GM23338 (cell line): ENCODE measurements at regions not wholly inside any gene's neighbourhood (a gene's known extent, or its start where the extent isn't known, plus 50 kb on each side); places are given as distances from the start of the nearest gene placed in this dataset.

Experiments used
- ATAC-seq: fragments of 200-7000 bp; cut with Tn5 transposase; 3 replicates; pipeline ENCODE4 v1.9.1; 2020
- DNase-seq: peaks from one replicate; pipeline ENCODE4 v3.0.0-alpha.2; 2015; ENCODE audit warnings: low spot score
- H2AFZ ChIP-seq: fragments of 200-600 bp; sonication (generic); 2 replicates; pipeline ENCODE4 v1.8.0; 2016; ENCODE audit warnings: antibody characterized with exemption, mild to moderate bottlenecking, moderate library complexity
- H3F3A ChIP-seq: fragments of 200-600 bp; sonication (generic); replicated peaks from 2 replicates; pipeline ENCODE4 v1.8.0; 2017; ENCODE audit warnings: antibody characterized with exemption, mixed run types, low read depth
- H3K27ac ChIP-seq: fragments of 200-600 bp; sonication (generic); 2 replicates; pipeline ENCODE4 v1.6.1; 2016; ENCODE audit warnings: low read depth
- H3K27me3 ChIP-seq: fragments of 200-600 bp; sonication (generic); 2 replicates; pipeline ENCODE4 v1.8.0; 2016; ENCODE audit warnings: mild to moderate bottlenecking, mixed run types, moderate library complexity; ENCODE audit not compliant: insufficient read depth
- H3K36me3 ChIP-seq: fragments of 200-600 bp; sonication (generic); 2 replicates; pipeline ENCODE4 v1.8.0; 2016; ENCODE audit warnings: mild to moderate bottlenecking; ENCODE audit not compliant: insufficient read depth
- H3K4me1 ChIP-seq: fragments of 200-600 bp; sonication (generic); 2 replicates; pipeline ENCODE4 v1.8.0; 2016; ENCODE audit warnings: mild to moderate bottlenecking, moderate library complexity; ENCODE audit not compliant: insufficient read depth
- H3K4me2 ChIP-seq: fragments of 200-600 bp; sonication (generic); 2 replicates; pipeline ENCODE4 v1.7.1; 2017; ENCODE audit warnings: mixed run types
- H3K4me3 ChIP-seq: fragments of 200-600 bp; sonication (generic); 2 replicates; pipeline ENCODE4 v1.6.1; 2016; ENCODE audit warnings: mixed run types
- H3K79me2 ChIP-seq: fragments of 200-600 bp; sonication (generic); replicated peaks from 2 replicates; pipeline ENCODE4 v1.8.0; 2017; ENCODE audit warnings: mild to moderate bottlenecking; ENCODE audit not compliant: insufficient read depth
- H3K9me2 ChIP-seq: fragments of 200-600 bp; sonication (generic); 2 replicates; pipeline ENCODE4 v1.8.0; 2017; ENCODE audit not compliant: insufficient read depth
- H4K20me1 ChIP-seq: fragments of 200-600 bp; sonication (generic); replicated peaks from 2 replicates; pipeline ENCODE4 v1.8.0; 2017; ENCODE audit warnings: mild to moderate bottlenecking; ENCODE audit not compliant: insufficient read depth
- H3K27ac Mint-ChIP-seq: 2 replicates; pipeline ENCODE4 v1.8.0; 2020; ENCODE audit warnings: inconsistent platforms, mild to moderate bottlenecking, moderate library complexity, mixed read lengths
- H3K27me3 Mint-ChIP-seq: 3 replicates; pipeline ENCODE4 v1.8.0; 2022; ENCODE audit warnings: low read depth, mild to moderate bottlenecking, moderate library complexity, mixed read lengths, inconsistent platforms; ENCODE audit not compliant: insufficient read depth, poor library complexity
- H3K36me3 Mint-ChIP-seq: 3 replicates; pipeline ENCODE4 v1.8.0; 2021; ENCODE audit warnings: low read depth, mild to moderate bottlenecking, inconsistent platforms, moderate library complexity, mixed read lengths
- H3K4me1 Mint-ChIP-seq: 3 replicates; pipeline ENCODE4 v1.8.0; 2020; ENCODE audit warnings: mild to moderate bottlenecking, inconsistent platforms, mixed read lengths
- H3K4me3 Mint-ChIP-seq: 3 replicates; pipeline ENCODE4 v1.8.0; 2021; ENCODE audit warnings: moderate library complexity, mild to moderate bottlenecking, inconsistent platforms, mixed read lengths
- H3K9me3 Mint-ChIP-seq: 3 replicates; pipeline ENCODE4 v1.8.0; 2020; ENCODE audit warnings: moderate library complexity, mild to moderate bottlenecking, inconsistent platforms, mixed read lengths
- CREB1 ChIP-seq: fragments of 250-450 bp; sonication (Bioruptor Pico); IDR thresholded peaks from 2 replicates; pipeline ENCODE4 v1.5.0; 2020; ENCODE audit warnings: low read depth, mild to moderate bottlenecking, moderate library complexity
- CTCF ChIP-seq, 2 experiments: fragments of 200-600 bp in 1 of 2; sonication (generic) in 1 of 2; conservative IDR thresholded peaks; 2 replicates each; pipeline versions ENCODE4 v1.5.1 to v1.6.1; 2016 to 2017; ENCODE audit warnings: antibody characterized with exemption in 2 of 2, low read depth in 2 of 2, mild to moderate bottlenecking in 2 of 2, moderate library complexity in 1 of 2
- EZH2 ChIP-seq: fragments of 200-600 bp; sonication (generic); IDR thresholded peaks from one replicate; pipeline ENCODE4 v1.8.0; 2017; ENCODE audit warnings: antibody characterized with exemption, mild to moderate bottlenecking, low read depth; ENCODE audit not compliant: unreplicated experiment
- EZH2phosphoT487 ChIP-seq: fragments of 200-600 bp; sonication (generic); IDR thresholded peaks from one replicate; pipeline ENCODE4 v1.8.1; 2018; ENCODE audit warnings: antibody characterized with exemption; ENCODE audit not compliant: unreplicated experiment
- JUNB ChIP-seq: IDR thresholded peaks from one replicate; pipeline ENCODE4 v1.6.1; 2016; ENCODE audit warnings: antibody characterized with exemption; ENCODE audit not compliant: unreplicated experiment
- NANOG ChIP-seq: IDR thresholded peaks from 2 replicates; pipeline ENCODE4 v1.6.1; 2016; ENCODE audit warnings: antibody characterized with exemption, borderline replicate concordance
- POLR2AphosphoS5 ChIP-seq: IDR thresholded peaks from 2 replicates; pipeline ENCODE4 v1.6.1; 2016; ENCODE audit warnings: antibody characterized with exemption, low read depth
- REST ChIP-seq: IDR thresholded peaks from one replicate; pipeline ENCODE4 v1.6.1; 2018; ENCODE audit warnings: antibody characterized with exemption; ENCODE audit not compliant: unreplicated experiment
- STAT1 ChIP-seq: IDR thresholded peaks from one replicate; pipeline ENCODE4 v1.6.1; 2016; ENCODE audit warnings: antibody characterized with exemption; ENCODE audit not compliant: unreplicated experiment
- ZNF331 ChIP-seq: fragments of 250-450 bp; sonication (Bioruptor Pico); IDR thresholded peaks from 2 replicates; pipeline ENCODE4 v1.5.0; 2020; ENCODE audit warnings: low read depth, mild to moderate bottlenecking, moderate library complexity

- H3K27me3 Mint-ChIP-seq = peaks cover 9% of the 10 kb centered on the region
- H3K27ac Mint-ChIP-seq = no peak overlapping the region
- Histone ChIP-seq H3K79me2 (no peaks in the 10 kb centered on the region), H3K9me2 (peaks cover 2% of the 10 kb centered on the region), H3K4me2 (no peak overlapping the region), H3K4me3 (no peak overlapping the region), H3F3A (no peaks in the 10 kb centered on the region), H3K36me3 (no peaks in the 10 kb centered on the region), H4K20me1 (no peaks in the 10 kb centered on the region), H3K27me3 (no peaks in the 10 kb centered on the region), H2AFZ (no peak overlapping the region), H3K27ac (no peak overlapping the region), H3K4me1 (no peaks in the 10 kb centered on the region; the same call in 1 of the 2 replicates)
- no peak for DNase-seq
- peaks cover 21% of the 10 kb centered on the region; the same call in 2 of the 3 replicates for H3K9me3 Mint-ChIP-seq
- ATAC-seq = no peak
- TF ChIP-seq REST = no peak
- no peak for TF ChIP-seq STAT1
- no peak for TF ChIP-seq EZH2phosphoT487
- no peak for TF ChIP-seq CREB1 (CRISPR knock-in tag)
- no peak for TF ChIP-seq NANOG
- no peak for TF ChIP-seq ZNF331 (CRISPR knock-in tag)
- no peak for TF ChIP-seq JUNB
- no peak for TF ChIP-seq CTCF (conservative IDR thresholded peaks at IDR 0.05; ENCODE audit: low read depth in 2 of 2)
- TF ChIP-seq EZH2 = no peak
- no peak for TF ChIP-seq POLR2AphosphoS5
- no peak overlapping the region for H3K4me3 Mint-ChIP-seq
- H3K36me3 Mint-ChIP-seq = peaks cover 12% of the 10 kb centered on the region; the same call in 1 of the 3 replicates
- peaks cover 15% of the 10 kb centered on the region for H3K4me1 Mint-ChIP-seq
Observed at GRCh38 chr2:128812183-128812940, 493.7 kb upstream of the HS6ST1 start.
